Cardiac fibroblast (primary cell): ENCODE measurements at regions not wholly inside any gene's neighbourhood (a gene's known extent, or its start where the extent isn't known, plus 50 kb on each side); places are given as distances from the start of the nearest gene placed in this dataset.

Experiments used
- DNase-seq, 2 donors: peaks; one replicate each; pipeline versions ENCODE4 v3.0.0 to v3.0.0-alpha.2; 2010; ENCODE audit warnings: low read depth in 2 of 2
- H3K4me3 ChIP-seq, 2 donors: replicated peaks in 1 of 2; 1 replicate in 1 of 2; 2 replicates in 1 of 2; pipeline ENCODE4 v1.5.1; 2011; ENCODE audit warnings: low read depth in 2 of 2, low read length in 2 of 2, mild to moderate bottlenecking in 2 of 2, moderate library complexity in 1 of 2
- CTCF ChIP-seq: IDR thresholded peaks from one replicate; pipeline ENCODE4 v1.5.1; 2011; ENCODE audit warnings: low read depth, mild to moderate bottlenecking, low read length, inconsistent platforms

- no peak overlapping the region for H3K4me3 ChIP-seq
- DNase-seq, result no peak
- no peak for TF ChIP-seq CTCF
These were observed 238.5 kb downstream of the SPTSSA start for GRCh38 chr14:34223373-34224148.

- no peak for DNase-seq
- no peak for TF ChIP-seq CTCF
- no peak overlapping the region for H3K4me3 ChIP-seq
These were observed 239.2 kb downstream of the SPTSSA start for GRCh38 chr14:34222867-34223266.

DNA sequence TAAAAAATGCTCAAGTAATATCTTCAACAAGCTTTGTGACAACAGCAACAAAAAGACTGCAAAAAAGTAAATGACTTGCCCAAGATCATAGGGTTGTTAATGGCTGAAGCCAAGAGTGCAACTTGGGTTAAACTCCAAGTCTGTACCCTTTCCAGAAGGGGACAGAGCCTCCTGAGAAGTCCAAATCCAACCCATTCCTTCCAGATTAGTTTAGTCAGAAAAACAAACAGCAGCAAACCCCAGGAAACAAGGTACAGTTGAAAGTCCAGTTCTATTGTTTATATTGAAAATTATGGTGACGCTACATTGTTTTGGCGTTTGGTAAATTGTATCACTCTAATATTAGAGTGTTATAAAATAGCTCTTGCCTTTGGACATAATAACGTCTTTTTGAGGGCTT lies 239.9 kb downstream of the SPTSSA start:
- no peak overlapping the region for H3K4me3 ChIP-seq
- no peak for DNase-seq
- TF ChIP-seq CTCF, result no peak

GRCh38 chr14:34220921-34221320 lies 241.1 kb downstream of the SPTSSA start:
- no peak for TF ChIP-seq CTCF
- no peak overlapping the region for H3K4me3 ChIP-seq
- no peak for DNase-seq

DNA sequence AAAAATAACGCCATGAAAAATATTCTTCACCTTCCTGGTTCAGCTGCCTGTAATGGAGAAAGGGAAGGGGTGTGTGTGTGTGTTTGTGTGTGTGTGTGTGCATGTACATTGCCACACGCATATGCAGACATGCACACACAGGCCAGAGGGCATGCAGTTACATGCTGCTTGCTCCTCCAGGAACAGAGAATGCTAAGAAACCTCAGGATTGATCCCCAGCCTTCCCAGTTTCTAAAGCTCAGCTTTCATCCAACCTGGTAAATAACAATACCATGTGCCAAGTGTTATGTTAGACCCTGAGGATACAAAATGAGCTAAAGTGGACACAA lies 241.7 kb downstream of the SPTSSA start:
- DNase-seq, result no peak
- no peak overlapping the region for H3K4me3 ChIP-seq
- no peak for TF ChIP-seq CTCF

DNA sequence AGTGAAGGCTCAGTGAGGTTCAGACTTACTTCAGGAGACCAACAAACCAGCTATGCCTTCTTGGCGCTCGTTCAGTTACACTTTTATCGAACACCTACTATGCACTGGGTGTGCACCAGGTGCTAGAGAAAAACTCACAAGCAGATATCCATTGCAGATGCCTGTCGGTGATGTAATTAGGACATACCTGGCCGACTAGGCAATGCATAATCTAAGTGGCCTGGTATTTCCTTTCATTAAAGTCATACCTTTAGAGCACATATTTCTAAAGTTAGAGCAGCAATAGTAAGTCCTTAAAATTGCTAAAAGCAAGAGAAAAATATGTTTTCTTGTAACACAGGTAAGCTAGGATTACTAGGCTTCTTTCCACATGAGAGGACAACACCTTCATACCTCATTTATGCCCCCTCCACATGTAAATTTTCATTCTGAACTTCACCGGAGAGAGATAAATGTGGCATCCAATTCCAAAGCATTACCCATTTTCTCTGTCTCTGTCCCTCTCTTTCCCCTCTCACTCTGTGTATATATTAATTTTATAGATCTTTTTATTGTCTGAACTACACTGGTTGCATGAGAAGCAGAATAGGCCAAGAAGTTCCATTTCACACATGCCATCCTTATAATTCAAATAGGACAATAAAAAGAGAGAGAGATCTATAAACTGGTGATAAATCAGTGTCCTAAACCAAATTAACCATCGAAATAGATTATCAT lies 242.2 kb downstream of the SPTSSA start:
- no peak overlapping the region for H3K4me3 ChIP-seq
- TF ChIP-seq CTCF, result no peak
- no peak for DNase-seq
